Upper lobe of left lung (tissue), 4 donors: ENCODE measurements at regions not wholly inside any gene's neighbourhood (a gene's known extent, or its start where the extent isn't known, plus 50 kb on each side); places are given as distances from the start of the nearest gene placed in this dataset.

ENCODE experiments used
- POLR2A ChIP-seq, 4 donors: fragments of 450-650 bp; IDR thresholded peaks; one replicate each; pipeline ENCODE4 v1.5.1; 2016 to 2017; ENCODE audit warnings: antibody characterized with exemption in 4 of 4, mild to moderate bottlenecking in 2 of 4
- TF ChIP-seq, protein P1 (sequence below), 6 experiments: fragments of 450-650 bp in 4 of 6; fragments of 200-600 bp in 2 of 6; sonication (generic) in 2 of 6; IDR thresholded peaks; one replicate each; pipeline ENCODE4 v1.5.1; 2016 to 2019; ENCODE audit warnings: antibody characterized with exemption in 6 of 6

DNA sequence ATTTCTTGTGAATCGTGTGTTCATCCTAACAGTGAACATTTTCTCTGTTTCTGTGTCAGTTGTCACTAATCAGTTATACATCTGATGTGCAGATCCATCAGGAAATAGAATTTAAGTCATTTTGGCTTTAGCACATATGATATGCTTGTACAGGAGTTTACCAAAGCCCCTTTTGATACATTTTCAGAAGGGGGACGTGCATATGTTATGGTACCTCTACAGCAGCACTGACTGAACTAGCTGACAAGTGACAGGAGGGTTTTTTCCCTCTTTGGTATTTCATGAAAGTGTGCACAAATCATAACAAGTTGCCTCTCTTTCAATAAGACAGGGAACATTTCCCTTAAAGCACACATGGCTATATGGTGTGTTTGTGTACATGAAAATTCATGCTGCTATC, 536.5 kb downstream of the PLCL1 start:
- no peak for TF ChIP-seq POLR2A (IDR thresholded peaks at IDR 0.05)
- TF ChIP-seq, protein P1, sequence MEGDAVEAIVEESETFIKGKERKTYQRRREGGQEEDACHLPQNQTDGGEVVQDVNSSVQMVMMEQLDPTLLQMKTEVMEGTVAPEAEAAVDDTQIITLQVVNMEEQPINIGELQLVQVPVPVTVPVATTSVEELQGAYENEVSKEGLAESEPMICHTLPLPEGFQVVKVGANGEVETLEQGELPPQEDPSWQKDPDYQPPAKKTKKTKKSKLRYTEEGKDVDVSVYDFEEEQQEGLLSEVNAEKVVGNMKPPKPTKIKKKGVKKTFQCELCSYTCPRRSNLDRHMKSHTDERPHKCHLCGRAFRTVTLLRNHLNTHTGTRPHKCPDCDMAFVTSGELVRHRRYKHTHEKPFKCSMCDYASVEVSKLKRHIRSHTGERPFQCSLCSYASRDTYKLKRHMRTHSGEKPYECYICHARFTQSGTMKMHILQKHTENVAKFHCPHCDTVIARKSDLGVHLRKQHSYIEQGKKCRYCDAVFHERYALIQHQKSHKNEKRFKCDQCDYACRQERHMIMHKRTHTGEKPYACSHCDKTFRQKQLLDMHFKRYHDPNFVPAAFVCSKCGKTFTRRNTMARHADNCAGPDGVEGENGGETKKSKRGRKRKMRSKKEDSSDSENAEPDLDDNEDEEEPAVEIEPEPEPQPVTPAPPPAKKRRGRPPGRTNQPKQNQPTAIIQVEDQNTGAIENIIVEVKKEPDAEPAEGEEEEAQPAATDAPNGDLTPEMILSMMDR (IDR thresholded peaks at IDR 0.05) = no peak
